ENCODE measurements at regions not wholly inside any gene's neighbourhood (a gene's known extent, or its start where the extent isn't known, plus 50 kb on each side); places are given as distances from the start of the nearest gene placed in this dataset.

DNA sequence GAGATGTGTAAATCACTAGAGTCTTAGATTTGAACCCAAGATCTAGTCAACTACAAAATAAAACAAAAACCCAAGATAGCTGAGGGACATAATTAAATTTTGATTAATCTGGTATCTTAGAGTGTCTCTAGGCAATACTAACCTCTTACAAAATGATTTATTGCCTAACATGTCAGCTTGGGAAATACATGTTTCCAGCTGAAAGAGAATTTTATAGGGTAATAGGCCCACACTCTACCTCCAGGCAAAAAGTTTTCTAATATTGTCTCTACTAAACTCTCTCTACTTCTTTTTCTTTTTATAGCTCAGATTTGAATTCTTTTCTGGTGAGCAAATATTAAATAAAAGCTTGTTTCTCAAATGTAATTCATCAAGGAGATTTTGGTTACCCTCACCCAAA is 263.2 kb downstream of the IL15 start:
- no peaks in the 10 kb centered on the region for H4K20me1 ChIP-seq (ENCODE audit: control insufficient read depth, insufficient read depth, insufficient read length)
- H3K79me1 ChIP-seq (ENCODE audit: insufficient read depth, low read depth, low read length, poor library complexity, severe bottlenecking): no peaks in the 10 kb centered on the region
- H4K8ac ChIP-seq (replicated peaks; ENCODE audit: insufficient read length, low read depth, low read length): no peak overlapping the region
- Mint-ChIP-seq H3K4me1 (peaks cover 26 to 36% of the 10 kb centered on the region in 2 experiments), H3K27ac (no peak overlapping the region), H3K27me3 (ENCODE audit: low read depth) (no peaks in the 10 kb centered on the region), H3K36me3 (ENCODE audit: insufficient read depth in 1 of 3, low read depth in 3 of 3) (peaks cover 0 to 9% (median 4%) of the 10 kb centered on the region in 3 experiments; a peak in 6 of 7 replicates), H3K4me3 (no peak overlapping the region), H3K9me3 (peaks cover 7 to 10% of the 10 kb centered on the region in 2 experiments; a peak in 4 of 5 replicates)
- H3K4me2 ChIP-seq (ENCODE audit: insufficient read depth, insufficient read length, low read length): no peak overlapping the region
- peaks cover 8% of the 10 kb centered on the region; the same call in 1 of the 2 replicates for H3K4me1 ChIP-seq (ENCODE audit: insufficient read depth, low read length)
- H2BK20ac ChIP-seq (ENCODE audit: low read depth, low read length, poor library complexity, severe bottlenecking): no peak overlapping the region
- no peaks in the 10 kb centered on the region for H3K27me3 ChIP-seq (ENCODE audit: insufficient read depth, low read length)
- H3K9ac ChIP-seq (ENCODE audit: extremely low read depth, insufficient read length, low read length): no peak overlapping the region
- no peak overlapping the region for H4K5ac ChIP-seq (ENCODE audit: insufficient read length, low read depth, low read length)
- no peak overlapping the region for H2BK12ac ChIP-seq (ENCODE audit: insufficient read length, low read depth, low read length)
- no peak overlapping the region for H3K14ac ChIP-seq (ENCODE audit: insufficient read depth, low read length)
- no peak overlapping the region for H3K18ac ChIP-seq (ENCODE audit: insufficient read length, low read depth, low read length)
- H4K91ac ChIP-seq (ENCODE audit: insufficient read length, low read depth, low read length): no peak overlapping the region
- no peaks in the 10 kb centered on the region for H3K23me2 ChIP-seq (ENCODE audit: insufficient read length, low read depth, low read length, poor library complexity, severe bottlenecking)
- H3T11ph ChIP-seq (ENCODE audit: low read length): no peak overlapping the region
- no peak overlapping the region for H2BK120ac ChIP-seq (ENCODE audit: low read depth, low read length, poor library complexity, severe bottlenecking)
- H3K27ac ChIP-seq (ENCODE audit: insufficient read length, low read depth, low read length): no peak overlapping the region
- no peak overlapping the region for H2BK15ac ChIP-seq (ENCODE audit: low read depth, low read length)
- no peak overlapping the region for H3K23ac ChIP-seq (ENCODE audit: insufficient read length, low read depth, low read length)
- no peak overlapping the region for H2AK5ac ChIP-seq (ENCODE audit: insufficient read length, low read length)
- TF ChIP-seq, protein P1, sequence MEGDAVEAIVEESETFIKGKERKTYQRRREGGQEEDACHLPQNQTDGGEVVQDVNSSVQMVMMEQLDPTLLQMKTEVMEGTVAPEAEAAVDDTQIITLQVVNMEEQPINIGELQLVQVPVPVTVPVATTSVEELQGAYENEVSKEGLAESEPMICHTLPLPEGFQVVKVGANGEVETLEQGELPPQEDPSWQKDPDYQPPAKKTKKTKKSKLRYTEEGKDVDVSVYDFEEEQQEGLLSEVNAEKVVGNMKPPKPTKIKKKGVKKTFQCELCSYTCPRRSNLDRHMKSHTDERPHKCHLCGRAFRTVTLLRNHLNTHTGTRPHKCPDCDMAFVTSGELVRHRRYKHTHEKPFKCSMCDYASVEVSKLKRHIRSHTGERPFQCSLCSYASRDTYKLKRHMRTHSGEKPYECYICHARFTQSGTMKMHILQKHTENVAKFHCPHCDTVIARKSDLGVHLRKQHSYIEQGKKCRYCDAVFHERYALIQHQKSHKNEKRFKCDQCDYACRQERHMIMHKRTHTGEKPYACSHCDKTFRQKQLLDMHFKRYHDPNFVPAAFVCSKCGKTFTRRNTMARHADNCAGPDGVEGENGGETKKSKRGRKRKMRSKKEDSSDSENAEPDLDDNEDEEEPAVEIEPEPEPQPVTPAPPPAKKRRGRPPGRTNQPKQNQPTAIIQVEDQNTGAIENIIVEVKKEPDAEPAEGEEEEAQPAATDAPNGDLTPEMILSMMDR (conservative IDR thresholded peaks at IDR 0.05): no peak
- H3K56ac ChIP-seq (ENCODE audit: insufficient read length, low read depth, low read length): no peak overlapping the region
- no peak overlapping the region for H2BK5ac ChIP-seq (ENCODE audit: insufficient read length, low read length)
- H3K4ac ChIP-seq (ENCODE audit: low read depth, low read length): no peak overlapping the region
- no peak for DNase-seq
- H2AFZ ChIP-seq (ENCODE audit: low read length): no peak overlapping the region
- H3K9me3 ChIP-seq (ENCODE audit: control insufficient read depth, low read depth, low read length): no peaks in the 10 kb centered on the region
- no peaks in the 10 kb centered on the region for H3K79me2 ChIP-seq (ENCODE audit: insufficient read depth, low read length)

Measured in H9 (cell line).